HG02798 (cell line): ENCODE measurements at regions not wholly inside any gene's neighbourhood (a gene's known extent, or its start where the extent isn't known, plus 50 kb on each side); places are given as distances from the start of the nearest gene placed in this dataset.

Source experiments
- ATAC-seq: cut with Tn5 transposase; IDR thresholded peaks from one replicate; pipeline ENCODE4 v1.9.1; 2021; ENCODE audit warnings: mild to moderate bottlenecking; ENCODE audit not compliant: unreplicated experiment, poor library complexity

DNA sequence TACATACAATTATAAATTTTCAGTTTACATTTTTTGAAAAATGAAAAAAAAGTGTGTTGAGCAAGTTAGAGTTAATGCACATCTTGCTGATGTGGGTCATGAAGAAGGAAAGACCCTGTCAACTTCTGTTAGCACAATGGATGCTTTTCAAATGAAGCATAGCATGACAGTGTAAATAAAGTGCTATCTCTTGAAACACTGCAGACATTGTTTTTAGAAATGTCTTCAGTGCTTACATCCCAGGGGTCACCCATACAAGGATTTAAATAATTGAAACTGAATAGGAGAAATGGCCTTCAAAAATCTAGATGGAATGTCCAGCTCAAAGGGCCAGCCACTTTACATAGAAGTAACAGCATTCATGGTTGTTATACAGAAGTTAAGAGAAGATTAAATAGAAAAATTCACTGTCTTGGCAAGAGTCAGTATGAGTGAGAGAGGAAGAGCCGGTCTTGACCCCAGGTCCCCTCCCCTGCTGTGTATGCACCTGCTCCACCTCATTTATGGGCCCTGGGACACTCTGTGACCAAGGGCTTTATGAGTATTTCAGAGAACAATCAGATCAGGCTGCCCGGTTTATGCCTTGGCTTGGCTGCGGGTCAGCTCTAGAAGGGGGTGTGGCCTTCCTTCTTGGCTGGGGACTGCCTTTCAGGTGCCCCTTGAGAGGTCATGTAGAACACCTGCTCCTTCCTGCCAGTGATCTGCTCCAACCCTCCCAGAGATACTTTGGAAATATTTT is 237.7 kb upstream of the TMEM72 start:
- no peak for ATAC-seq

DNA sequence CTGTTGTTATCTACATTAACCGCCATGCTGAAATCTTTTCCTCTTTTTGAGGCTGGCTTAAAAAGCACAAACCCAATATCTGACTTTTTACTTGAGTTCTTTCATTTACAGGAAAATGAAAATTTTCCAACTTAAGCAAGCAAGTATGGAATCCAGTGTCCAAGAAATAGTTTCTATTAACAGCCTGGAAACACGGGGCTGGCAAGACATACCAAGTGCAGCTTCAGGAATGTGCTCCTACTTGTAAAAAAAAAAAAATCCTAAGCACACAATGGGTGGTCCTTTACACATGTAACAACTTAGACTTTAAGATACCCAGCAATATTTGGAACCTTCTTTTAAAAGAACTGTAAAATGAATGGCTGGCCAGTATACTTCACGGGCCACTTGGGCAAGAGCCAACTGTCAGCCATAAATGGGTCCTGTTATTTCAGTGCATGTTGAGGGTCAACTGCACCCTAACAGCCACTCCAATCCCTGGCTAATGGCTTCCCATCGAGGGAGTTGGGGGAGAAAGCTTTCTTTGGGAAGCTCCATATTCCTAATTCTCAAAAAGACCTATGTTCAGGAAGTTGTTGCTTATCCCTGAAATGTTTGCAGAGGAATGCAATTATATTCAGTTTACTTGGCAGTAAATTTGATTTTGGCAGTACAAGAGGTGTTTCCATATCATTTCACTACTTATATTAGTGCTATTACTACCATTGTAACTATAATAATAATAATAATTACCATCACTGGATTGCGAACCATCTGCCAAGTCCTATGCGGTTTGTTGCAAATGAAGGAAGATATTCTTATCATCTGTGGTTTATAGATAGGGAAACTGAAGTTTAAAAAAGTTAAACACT is 236.4 kb upstream of the TMEM72 start:
- no peak for ATAC-seq

DNA sequence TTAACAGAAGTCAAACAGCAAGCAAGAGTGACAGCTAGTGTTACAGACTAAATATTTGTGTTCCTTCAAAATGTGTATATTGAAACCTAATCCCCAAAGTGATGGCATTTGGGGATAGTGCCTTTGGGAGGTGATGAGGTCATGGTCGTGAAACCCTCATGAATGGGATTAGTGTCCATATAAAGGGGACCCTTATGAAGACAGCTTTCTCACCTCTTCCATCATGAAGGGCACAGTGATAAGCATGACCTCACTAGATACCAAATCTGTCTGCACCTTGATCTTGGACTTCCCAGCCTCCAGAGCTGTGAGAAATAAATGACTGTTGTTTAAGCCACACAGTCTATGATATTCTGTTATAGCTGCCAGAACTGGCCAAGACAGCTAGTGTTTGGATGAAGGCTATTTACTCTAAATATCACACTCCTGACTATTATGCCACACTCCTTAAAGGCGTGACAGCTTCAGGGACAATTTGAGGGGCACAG is 235.7 kb upstream of the TMEM72 start:
- no peak for ATAC-seq

DNA sequence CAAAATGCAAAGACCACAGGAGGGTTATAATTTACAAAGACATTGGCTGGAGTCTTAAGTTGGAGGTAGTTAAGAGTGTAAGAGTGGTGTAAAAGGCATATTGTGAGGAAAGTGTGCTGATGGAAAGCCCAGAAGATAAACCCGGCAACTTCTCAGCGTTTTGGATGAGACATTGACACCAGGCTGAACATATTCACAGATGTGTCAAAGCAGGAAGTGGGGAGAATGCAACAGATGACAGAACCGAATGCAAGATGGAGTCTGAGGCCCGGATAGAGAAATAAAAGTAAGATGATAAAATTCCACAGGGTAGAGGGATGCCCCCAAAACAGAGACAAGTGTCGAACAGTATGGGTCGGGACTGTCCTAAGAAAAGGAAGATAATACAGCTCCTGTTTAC is 230.4 kb upstream of the TMEM72 start:
- no peak for ATAC-seq

DNA sequence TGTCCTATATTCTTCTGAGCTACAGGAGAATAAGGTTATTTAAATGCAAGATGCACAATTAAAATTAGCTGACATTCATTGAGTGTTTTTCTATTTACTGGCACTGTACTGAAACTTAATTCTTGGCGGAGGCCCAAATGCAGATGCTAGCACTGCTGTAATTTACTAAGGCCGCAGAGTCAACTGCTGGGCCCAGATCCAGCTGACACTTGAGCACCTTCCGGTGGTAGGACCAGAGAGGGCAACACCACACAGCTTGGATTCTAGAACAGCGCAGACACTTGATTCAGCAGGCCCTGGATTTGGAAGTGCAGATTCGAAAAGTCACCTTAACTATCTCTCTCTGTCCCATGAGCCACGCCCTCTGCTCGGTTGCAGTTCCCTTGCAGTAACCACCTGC is 228.6 kb upstream of the TMEM72 start:
- no peak for ATAC-seq

DNA sequence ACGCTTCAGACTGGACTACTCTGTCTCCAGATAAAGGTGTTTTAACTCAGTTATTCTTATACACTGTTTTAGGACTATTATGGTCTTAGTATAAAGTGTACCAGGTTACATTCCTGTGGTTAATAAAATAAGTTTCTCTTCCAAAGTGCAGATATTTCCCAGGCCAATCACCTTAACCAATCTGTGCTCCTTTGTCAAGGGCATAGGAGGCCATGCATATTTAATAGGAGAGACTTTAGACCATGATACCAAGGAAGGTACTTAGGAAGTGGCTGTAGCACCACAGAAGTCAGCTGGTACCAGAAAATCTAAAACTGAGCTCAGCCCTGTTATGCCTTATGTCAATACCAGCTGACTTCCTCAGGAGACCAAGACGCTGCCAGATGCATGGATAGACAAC is 226.5 kb upstream of the TMEM72 start:
- ATAC-seq: no peak

DNA sequence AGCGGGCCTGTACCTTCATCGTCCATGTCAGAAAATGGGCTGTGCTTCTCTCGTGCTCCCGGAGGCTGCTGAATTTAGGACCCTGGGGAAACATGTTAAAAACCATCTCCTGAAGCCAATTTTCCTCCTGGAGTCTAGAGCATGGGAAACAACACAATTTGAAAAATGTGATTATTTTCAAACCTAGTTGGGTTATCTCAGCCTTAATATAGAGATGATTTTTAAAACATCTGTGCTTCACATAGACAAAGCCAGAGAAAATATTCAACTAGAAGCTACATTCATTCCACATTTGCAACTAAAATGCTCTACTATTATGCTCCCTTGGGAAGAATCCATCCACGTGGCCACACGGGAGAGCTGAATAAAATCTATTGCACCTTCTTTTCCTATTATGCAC is 225.9 kb upstream of the TMEM72 start:
- ATAC-seq: no peak

DNA sequence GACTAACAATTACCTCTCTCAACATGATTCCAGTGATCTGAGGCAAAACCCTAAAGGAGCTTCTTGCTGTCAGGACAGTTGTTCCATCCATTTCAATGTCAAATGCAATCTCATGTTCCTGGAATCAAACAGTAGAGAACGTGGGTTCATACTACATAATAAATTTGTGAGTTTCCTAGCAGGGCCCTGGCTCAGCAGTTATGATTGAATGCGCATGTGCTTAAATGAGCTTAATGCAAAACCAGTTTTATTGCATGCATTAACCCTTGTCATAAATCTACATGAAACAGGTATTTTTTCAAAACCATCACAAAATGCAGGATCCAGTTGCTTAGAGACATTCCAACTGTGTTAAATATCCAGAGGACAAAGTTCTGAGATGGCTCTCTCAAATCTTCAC is 225.4 kb upstream of the TMEM72 start:
- ATAC-seq: no peak

DNA sequence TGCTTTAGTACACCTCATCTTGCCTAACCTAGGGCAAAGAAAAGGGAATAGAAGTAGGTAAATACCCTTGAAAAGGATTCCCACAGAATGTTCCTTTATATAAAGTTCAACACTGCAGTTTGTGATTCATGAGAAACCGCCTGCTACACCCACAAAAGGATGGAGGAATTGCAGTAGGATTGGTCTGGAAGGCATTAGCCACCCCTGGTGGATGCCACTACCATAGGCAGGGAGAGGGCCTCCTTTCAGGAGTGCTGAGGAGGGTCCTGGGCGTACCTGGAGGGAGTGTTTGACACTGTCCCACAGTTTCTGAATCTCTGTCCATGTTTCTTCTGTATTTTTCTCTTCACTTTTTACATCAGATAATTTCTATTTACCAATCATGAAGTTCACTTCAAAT is 221.8 kb upstream of the TMEM72 start:
- no peak for ATAC-seq

DNA sequence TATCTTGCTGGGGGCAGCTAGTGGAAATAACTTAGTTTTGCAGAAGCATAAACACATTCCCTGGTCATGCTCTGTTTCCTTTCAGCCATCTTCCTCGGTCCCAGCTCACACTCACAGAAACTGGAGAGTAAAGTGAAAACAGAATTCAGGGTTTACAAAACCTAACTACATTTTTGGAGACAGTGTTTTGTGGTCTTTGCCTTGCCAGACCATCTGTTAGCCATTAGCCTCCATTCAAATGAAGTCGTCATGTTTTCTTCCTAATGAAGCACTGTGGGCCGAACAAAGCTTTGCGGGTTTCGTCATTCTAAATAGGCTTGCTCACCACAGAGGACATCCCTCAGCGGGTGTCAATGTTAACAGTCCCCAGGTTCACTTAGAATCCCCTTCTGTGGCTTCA is 214.6 kb upstream of the TMEM72 start:
- ATAC-seq: no peak

DNA sequence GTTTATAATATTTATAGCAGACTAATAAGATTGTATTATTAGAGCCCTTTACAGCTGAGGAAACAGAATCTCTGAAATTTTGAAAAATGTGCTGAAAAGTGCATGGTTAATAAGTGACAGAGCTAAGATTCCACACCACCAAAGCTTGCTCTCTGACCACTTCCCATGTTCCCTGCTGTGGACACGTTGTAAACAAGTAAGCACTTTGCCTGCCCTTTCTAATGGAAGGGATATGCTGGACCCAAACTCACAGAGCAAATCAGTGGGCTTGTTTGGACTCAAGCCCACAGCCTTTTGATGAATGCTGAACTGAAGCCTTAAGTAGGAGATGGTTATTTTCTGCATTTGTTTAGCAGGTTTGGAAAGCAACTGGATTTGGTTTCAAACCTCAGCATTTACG is 214.0 kb upstream of the TMEM72 start:
- no peak for ATAC-seq

DNA sequence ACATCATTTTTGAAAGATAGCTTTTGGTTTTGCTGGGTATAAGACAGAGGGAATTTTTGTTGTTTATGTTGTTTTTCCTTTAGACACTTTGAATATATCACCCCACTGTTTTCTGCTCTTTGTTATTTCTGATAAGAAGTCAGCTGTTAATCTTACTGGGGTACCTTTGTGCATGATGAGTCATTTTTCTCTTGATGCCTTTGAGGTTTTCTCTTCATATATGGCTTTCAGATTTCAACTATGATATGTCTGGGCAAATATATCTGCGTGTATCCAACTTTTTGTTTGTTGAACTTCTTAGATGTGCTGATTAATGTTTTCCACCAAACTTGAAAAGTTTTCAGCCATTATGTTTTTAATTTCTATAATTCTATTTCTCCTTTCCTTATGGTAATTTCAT is 208.6 kb upstream of the TMEM72 start:
- no peak for ATAC-seq

DNA sequence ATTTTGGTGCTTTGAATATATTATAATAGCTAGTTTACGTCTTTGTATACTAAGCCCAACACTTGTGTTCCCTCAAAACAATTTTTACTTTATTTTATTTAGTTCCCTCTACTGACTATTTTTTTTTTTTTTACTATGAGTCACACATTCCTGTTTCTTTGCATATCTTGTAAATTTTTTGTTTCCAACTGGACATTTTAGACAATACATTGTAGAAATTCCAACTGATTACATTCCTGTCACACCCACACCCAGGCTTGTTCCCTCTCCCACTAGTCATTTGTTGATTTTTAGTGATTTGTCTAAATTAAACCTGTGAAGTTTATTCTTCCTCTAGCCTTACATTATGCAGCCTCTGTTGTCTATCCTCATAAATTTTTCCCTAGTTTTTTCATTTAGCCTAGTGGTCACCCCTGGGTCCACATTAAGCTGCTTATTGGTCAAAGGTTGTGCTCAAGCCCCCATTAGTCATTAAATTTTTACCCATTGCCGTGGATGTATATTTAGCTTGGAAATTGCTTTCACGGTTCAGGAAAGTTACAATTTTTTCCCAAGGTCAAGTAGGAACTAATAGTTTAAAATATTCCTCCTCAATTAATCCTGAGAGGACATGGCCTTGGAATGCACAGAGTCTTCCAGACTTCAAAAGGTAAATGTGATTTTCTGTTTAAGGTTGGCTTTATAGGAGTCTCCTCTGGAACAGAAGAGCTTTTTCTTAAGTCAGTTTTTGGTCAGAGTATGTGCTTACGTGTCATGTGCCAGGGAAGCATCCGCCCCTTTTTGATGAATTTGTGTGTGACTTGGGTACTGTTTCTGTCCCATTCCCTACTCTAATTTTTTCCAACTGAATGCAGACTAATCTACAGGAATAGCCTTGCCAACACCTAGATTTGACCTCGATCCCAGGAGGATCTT is 207.6 kb upstream of the TMEM72 start:
- no peak for ATAC-seq

DNA sequence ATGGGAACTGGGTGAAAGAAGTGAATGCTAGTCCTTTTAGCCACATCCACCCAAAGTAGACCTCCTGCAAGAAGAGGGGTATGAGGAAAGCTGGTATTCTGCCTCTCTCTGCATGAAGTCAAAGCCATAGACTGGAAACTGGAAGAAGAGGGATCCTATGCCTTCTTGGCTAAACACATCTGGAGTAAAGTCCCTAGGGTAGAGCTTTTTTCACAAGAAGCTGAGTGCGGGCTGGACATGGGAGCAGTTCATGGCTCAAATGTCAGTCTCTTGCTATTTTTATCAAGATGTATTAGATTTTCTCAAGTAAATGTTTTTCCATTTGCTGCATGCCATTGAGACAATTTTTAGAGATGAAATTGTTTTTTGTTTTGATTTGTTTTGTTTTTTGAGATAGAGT is 206.5 kb upstream of the TMEM72 start:
- ATAC-seq: no peak

DNA sequence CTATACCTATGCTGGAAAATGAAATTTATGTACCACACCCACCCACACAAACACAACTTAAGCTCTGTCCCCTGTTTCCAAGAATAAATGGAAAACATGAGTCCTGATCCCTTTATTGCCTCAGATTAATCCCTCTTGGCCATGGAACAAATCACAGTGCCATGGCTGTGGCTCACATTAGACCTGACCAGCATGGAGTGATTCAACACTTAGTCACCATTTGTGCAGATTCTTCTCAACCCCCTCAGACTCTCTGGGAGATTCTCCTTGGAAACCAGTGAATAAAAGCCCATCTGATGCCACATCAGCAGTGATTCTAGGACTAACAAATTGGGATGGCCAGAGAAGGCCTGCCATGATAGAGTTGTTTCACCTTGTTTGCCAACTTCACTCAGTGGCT is 204.4 kb upstream of the TMEM72 start:
- no peak for ATAC-seq

DNA sequence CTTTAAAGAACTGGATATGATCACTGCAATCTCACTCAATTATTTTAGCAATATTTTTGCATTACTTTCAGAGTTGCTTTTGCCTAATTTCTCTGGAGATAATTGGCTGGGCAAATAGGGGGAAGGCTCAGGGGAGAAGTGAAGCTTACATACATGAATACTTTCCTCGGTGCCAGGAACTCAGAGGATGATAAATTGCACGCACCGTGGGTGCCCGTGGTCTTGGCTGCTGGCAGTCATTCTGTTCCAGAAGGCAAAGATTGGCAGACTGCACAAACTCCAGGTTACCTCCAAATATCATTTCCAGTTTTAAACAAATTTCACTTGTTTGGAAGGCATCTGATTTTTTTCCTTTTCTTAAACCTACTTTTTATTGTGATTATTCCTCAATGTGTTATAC is 197.8 kb upstream of the TMEM72 start:
- no peak for ATAC-seq

DNA sequence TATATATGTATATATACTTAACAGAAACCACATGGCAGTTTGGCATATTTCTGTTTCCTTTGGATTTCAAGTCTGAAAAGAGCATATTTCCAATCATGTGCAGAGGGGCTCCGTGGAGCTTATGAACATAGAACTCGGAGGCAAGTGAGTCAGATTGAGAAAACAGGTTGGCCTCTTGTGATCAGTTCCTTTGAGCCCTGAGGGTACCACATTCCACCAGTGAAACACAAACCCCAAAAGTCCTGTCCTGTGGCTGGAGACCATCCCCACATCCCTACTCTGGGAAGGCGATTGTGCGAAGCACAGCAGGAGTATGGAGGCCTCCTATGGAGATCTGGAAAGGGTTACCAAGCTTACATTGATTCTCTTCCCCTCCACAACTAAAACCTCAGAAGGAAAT is 196.7 kb upstream of the TMEM72 start:
- ATAC-seq: no peak

DNA sequence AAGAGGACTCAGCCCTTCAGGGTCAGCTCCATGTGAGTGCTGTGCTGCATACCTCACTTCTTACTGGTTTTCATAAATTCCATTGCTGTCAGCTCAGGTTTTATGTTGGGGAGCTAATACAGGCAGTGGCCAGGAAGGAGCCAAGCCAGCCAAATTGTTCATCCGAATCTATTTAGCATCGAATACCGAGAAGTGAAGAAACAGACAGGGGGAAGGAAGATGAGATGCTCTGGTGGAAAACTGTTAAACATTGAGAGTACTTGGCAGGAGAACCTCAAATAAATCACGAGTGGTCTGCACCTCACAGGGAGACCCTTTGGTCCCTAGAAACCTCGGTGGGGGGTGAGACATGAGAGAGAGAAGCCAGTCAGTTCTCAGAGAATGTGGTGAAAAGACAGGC is 196.0 kb upstream of the TMEM72 start:
- ATAC-seq: no peak

DNA sequence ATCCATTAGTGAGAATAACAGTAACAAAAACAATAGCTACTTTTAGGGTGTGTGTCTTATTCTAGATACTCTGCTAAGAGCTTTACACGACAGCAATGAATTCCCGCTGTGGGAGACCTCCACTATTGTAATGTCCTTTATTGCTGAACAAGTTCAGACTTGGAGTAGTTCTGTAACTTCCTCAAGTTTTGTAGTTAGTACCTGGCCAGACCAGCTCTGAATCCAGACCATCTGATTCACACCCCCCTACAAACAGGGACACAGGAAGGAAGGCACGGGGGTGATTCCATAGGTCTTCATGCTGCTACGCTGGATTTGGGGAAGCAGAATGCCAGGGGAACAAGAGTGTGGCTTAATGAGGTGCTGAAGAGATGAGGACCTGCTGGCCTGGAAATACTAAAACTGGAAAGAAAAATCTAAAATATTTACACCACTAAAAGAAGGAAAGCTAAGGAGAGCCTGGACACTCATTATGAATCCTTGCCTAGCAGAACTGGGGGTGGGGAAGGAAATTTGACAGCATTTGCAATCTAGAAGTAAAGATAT is 194.6 kb upstream of the TMEM72 start:
- no peak for ATAC-seq

DNA sequence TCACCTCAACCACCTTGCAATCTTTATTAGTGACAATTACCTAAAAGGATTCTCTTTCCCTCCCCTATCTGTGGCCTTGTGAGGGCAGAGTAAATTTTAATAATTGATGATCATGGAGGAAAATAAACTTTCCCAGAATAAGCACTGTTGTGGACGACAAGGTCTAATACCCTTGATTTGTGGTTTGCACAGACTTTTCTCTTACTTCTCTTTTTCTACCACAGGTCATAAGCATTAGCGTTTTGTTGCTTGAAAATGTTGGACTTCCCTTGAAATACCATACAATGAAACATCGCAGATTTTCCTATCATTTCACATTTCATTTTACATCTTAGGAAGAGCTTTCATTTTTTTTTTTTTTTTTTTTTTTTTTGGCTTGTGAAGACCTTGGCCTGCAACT is 188.1 kb upstream of the TMEM72 start:
- no peak for ATAC-seq
